ENCODE measurements at regions not wholly inside any gene's neighbourhood (a gene's known extent, or its start where the extent isn't known, plus 50 kb on each side); places are given as distances from the start of the nearest gene placed in this dataset.

DNA sequence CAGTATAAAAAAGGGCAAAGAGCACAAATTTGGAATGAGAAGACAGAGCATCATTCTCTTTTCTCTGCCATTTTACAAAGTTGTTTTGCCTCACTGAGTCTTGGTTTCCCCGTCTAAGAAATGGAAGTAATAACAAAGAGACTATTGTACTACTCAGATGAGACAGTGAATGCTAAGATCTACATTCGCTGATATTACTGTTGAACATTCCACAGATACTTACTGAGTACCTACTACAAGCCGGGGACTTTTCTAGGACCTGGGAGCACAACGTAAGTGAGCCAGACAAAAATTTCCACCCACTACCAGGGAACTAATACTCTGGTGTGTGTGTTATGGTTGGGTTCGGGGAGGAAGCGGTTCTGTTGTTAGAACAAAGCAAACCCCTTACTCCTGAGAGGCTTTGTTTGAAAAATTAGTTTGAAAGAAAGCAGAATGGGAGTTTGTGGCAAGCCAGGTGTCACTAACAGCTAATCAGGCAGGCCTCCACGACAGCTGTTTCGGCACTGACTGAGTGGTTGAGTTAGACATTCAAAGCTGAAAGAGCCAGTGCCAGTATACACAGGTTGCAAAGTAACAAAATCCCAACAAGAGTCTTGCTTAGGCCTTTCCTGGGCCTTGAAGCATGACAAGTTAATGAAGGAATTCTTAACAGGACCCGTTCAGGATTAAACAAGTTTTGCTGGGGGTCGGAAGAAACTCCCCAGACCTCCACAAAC is 458.3 kb downstream of the EDEM1 start:
- H3K9me3 ChIP-seq = no peaks in the 10 kb centered on the region
- DNase-seq (no peak), ATAC-seq (ENCODE audit: low FRiP score in 2 of 2) (no peak)
- no peaks in the 10 kb centered on the region for H3K36me3 ChIP-seq
- H3K4me1 ChIP-seq = no peaks in the 10 kb centered on the region
- H3K27ac ChIP-seq = no peak overlapping the region
- TF ChIP-seq POLR2AphosphoS5 (IDR thresholded peaks at IDR 0.05) (no peak), CTCF (IDR thresholded peaks at IDR 0.05) (no peak), EP300 (IDR thresholded peaks at IDR 0.05) (no peak), POLR2A (IDR thresholded peaks at IDR 0.05) (no peak)
- no peaks in the 10 kb centered on the region for H3K27me3 ChIP-seq
- no peak overlapping the region for H3K4me3 ChIP-seq
- WGBS, 2 donors = 68 to 76% methylated on average over 10 of the region's 10 CpGs

DNA sequence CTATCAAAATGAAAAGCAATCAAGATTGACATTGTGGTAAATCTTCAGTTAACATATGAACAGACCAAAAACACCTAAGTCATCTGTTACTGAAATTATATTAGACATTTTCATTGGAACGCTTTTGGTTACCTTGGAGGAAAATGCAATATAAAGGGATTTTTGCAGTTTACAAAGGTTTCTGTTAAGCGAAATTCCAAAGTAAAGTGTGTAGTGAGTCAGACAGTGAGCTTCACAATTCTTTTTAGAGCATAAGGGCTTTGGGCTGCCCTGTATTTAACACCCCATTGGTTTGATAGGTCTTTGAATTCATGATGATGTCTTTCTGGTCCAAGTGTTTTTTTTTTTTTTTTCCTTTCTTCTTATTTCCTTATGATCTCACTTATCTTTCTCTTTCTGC is 462.8 kb downstream of the EDEM1 start:
- DNase-seq = no peak
- Histone ChIP-seq H3K27ac (no peak overlapping the region), H3K4me1 (no peaks in the 10 kb centered on the region), H3K9me3 (no peaks in the 10 kb centered on the region), H3K36me3 (no peaks in the 10 kb centered on the region), H3K27me3 (no peaks in the 10 kb centered on the region), H3K4me3 (no peak overlapping the region)
- ATAC-seq (ENCODE audit: low FRiP score in 2 of 2) = no peak
- TF ChIP-seq POLR2AphosphoS5 (IDR thresholded peaks at IDR 0.05) (no peak), EP300 (IDR thresholded peaks at IDR 0.05) (no peak), CTCF (IDR thresholded peaks at IDR 0.05) (no peak), POLR2A (IDR thresholded peaks at IDR 0.05) (no peak)
- WGBS, 2 donors = 71 to 87% methylated on average over 2 of the region's 2 CpGs

DNA sequence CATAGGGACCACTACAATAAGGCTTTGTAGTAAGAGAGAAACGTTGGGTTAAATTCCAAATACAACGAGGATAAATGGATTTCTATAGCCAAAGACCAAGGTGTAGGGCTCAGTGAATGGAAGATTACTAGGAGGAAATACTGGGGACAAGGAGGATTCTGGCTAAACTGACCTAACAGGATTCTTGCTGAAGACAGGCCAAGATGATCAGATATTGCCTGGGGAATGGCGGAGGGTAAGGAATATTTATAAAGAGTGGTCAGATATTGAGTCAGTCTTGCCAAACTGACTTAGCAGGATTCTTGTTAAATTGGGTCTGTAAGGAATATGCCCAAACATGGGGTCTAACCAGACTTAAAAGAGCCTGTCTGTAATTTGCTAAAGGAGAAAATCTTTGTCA is 463.8 kb downstream of the EDEM1 start:
- TF ChIP-seq POLR2AphosphoS5 (IDR thresholded peaks at IDR 0.05) (no peak), CTCF (IDR thresholded peaks at IDR 0.05) (no peak), POLR2A (IDR thresholded peaks at IDR 0.05) (no peak), EP300 (IDR thresholded peaks at IDR 0.05) (no peak)
- Histone ChIP-seq H3K9me3 (no peaks in the 10 kb centered on the region), H3K27ac (no peak overlapping the region), H3K4me1 (no peaks in the 10 kb centered on the region), H3K36me3 (no peaks in the 10 kb centered on the region), H3K27me3 (no peaks in the 10 kb centered on the region), H3K4me3 (no peak overlapping the region)
- 72 to 75% methylated on average over 3 of the region's 3 CpGs for WGBS, 2 donors
- DNase-seq = no peak
- no peak for ATAC-seq (ENCODE audit: low FRiP score in 2 of 2)

GRCh38 chr3:5653426-5654143 is 466.1 kb downstream of the EDEM1 start:
- Histone ChIP-seq H3K9me3 (peaks cover 0 to 11% (median 0%) of the 10 kb centered on the region in 4 donors), H3K27me3 (no peaks in the 10 kb centered on the region), H3K4me3 (no peak overlapping the region), H3K36me3 (no peaks in the 10 kb centered on the region), H3K4me1 (no peaks in the 10 kb centered on the region), H3K27ac (no peak overlapping the region)
- TF ChIP-seq POLR2A (IDR thresholded peaks at IDR 0.05) (no peak), POLR2AphosphoS5 (IDR thresholded peaks at IDR 0.05) (no peak), EP300 (IDR thresholded peaks at IDR 0.05) (no peak), CTCF (IDR thresholded peaks at IDR 0.05) (no peak)
- DNase-seq (no peak), ATAC-seq (ENCODE audit: low FRiP score in 2 of 2) (no peak)
- WGBS, 2 donors = 74 to 97% methylated on average over 2 of the region's 2 CpGs
